VCaP (cell line): ENCODE measurements at regions not wholly inside any gene's neighbourhood (a gene's known extent, or its start where the extent isn't known, plus 50 kb on each side); places are given as distances from the start of the nearest gene placed in this dataset.

Experiments
- H3K27ac ChIP-seq: fragments of 450-650 bp; 2 replicates; pipeline ENCODE4 v1.5.1; 2017
- TF ChIP-seq, protein P1 (sequence below): fragments of 450-650 bp; conservative IDR thresholded peaks from 2 replicates; pipeline ENCODE4 v1.5.1; 2017; ENCODE audit warnings: mild to moderate bottlenecking, moderate library complexity

DNA sequence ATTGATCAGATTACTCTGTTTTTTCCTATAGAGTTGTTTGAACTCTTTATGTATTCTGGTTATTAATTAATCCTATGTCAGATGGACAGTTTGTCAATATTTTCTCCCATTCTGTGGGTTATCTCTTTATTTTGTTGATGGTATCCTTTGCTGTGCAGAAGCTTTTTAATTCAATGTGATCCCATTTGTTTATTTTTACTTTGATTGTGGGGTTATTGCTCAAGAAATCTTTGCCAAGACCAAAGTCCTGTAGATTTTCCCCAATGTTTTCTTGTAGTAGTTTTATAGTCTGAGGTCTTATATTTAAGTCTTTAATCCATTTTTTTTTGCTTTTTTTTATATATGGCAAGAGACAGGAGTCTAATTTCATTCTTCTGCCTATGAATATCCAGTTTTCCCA, 86.2 kb upstream of the FIGN start:
- TF ChIP-seq, protein P1, sequence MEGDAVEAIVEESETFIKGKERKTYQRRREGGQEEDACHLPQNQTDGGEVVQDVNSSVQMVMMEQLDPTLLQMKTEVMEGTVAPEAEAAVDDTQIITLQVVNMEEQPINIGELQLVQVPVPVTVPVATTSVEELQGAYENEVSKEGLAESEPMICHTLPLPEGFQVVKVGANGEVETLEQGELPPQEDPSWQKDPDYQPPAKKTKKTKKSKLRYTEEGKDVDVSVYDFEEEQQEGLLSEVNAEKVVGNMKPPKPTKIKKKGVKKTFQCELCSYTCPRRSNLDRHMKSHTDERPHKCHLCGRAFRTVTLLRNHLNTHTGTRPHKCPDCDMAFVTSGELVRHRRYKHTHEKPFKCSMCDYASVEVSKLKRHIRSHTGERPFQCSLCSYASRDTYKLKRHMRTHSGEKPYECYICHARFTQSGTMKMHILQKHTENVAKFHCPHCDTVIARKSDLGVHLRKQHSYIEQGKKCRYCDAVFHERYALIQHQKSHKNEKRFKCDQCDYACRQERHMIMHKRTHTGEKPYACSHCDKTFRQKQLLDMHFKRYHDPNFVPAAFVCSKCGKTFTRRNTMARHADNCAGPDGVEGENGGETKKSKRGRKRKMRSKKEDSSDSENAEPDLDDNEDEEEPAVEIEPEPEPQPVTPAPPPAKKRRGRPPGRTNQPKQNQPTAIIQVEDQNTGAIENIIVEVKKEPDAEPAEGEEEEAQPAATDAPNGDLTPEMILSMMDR: no peak
- no peak overlapping the region for H3K27ac ChIP-seq

DNA sequence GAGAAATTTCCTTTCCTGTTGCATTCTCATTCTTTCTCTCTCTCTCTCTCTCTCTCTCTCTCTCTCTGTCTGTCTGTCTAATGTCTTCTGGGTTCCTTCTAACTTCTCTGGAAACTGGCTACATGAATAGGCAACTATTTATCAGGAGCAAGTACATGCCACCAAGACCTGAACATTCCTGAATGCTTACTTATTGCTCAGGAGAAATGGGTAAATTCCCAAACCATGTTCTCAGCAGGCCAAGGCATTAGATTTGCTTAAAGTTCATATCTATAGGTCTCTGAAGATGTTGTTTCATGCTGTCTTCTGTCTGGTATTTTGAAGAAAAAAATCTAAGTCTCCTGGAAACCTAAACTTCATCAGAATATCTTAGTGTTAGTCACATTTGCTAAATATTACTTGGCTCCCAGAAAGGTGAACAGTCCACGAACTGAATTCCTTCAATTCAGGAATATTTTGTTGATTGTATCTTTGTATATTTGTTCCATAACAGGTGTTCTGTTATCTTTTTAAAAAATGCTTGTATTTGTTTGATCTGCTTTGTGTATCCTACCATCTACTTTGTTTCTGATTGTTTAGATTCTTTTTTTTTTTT, 77.2 kb upstream of the FIGN start:
- TF ChIP-seq, protein P1: no peak
- H3K27ac ChIP-seq: no peak overlapping the region

DNA sequence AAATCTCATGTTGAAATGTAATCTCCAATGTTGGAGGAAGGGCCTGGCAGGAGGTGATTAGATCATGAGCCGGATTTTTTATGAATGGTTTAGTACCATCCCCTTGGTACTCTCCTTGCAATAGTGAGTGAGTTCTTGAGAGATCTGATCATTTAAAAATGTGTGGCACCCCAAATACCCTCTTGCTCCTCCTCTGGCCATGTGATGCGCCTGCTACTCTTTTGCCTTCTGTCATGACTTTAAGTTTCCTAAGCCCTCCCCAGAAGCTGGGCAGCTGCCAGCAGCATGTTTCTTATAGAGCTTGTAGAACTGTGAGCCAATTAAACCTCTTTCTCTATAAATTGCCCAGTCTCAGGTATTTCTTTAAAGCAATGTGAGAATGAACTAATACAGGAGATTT, 72.6 kb upstream of the FIGN start:
- TF ChIP-seq, protein P1: no peak
- H3K27ac ChIP-seq: no peak overlapping the region

DNA sequence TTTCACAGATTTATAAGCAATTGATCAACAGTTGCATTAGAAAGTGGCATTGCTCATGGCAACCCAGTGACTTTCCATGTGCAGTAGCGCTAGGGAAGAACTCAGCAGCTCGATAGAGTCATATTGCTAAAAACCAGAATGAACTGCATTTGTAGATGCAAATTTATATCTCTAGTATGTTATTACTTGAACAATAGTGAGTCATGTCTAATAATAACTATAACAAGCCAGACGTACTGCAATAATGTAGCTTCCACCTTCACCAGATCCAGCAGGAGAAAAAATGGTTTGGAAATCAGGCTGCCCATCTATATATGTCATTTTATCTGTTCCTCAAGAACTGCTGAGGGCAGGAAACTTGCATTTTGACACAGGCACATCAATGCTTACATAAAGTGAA, 66.5 kb upstream of the FIGN start:
- TF ChIP-seq, protein P1: no peak
- H3K27ac ChIP-seq: no peak overlapping the region

DNA sequence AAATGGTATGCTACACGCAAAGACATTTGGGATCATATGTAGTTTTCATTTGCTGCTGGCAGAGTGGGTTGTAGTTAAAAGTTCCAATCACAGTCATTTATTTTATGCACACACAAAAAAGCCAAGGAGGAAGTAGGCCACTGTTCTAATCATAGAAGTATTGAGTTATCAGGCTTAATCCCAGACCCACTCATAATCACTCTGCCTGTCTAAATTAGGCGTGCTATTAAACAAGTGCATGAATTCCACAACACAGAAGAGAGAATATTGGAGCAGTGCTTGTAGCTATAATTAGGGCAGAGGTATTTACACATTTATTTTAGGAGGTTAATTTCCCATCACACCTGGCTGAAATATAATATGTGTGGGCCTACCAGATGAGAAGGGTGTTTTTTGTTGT, 65.7 kb upstream of the FIGN start:
- H3K27ac ChIP-seq: no peak overlapping the region
- TF ChIP-seq, protein P1: no peak

DNA sequence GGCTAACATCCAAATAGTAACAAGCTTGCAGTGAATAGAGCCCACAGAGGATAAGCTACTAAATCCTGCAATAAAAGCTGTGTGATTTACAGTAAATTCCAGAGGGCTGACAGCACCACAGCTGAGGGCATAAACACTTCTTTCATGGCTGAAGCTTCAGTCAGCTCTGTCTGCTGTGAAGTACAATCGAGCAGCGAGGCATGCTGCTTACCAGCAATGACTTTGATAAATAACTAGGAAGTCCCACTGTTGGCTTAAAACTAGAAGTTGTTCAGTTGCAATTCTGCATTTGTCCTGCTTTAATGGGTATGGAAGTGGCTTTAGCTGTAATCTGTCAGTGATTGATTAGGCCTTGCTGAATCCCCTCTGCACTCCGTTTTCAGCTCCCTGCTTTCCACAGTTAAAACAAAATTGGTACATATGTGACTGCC, 65.2 kb upstream of the FIGN start:
- TF ChIP-seq, protein P1: no peak

DNA sequence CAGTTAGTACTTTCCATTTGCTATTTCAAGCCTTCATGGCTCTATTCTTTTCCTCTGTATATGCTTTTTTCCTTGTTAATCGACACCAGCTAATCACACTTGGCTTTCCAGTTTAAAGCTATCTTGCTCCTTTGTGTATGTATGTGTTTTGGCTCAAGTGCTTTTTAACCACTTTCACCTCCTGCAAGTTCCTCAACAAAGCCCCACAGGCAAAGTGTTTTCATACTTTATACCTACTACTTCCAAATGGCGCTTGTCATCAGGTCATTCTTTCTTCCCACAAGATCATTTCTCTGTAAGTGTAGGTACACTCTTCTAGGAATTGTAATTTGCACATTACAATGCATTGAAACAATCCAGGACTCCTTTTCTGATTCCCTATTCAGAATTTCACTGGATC, 64.0 kb upstream of the FIGN start:
- TF ChIP-seq, protein P1: no peak
- no peak overlapping the region for H3K27ac ChIP-seq

More for the DNA sequence above, 65.2 kb upstream of the FIGN start:
- no peak overlapping the region for H3K27ac ChIP-seq
